DOHH2 (cell line): ENCODE measurements at regions not wholly inside any gene's neighbourhood (a gene's known extent, or its start where the extent isn't known, plus 50 kb on each side); places are given as distances from the start of the nearest gene placed in this dataset.

Source experiments
- H3F3A ChIP-seq: fragments of 200-600 bp; sonication (generic), shearing (Covaris generic); 2 replicates; pipeline ENCODE4 v1.6.0; 2016; ENCODE audit warnings: antibody characterized with exemption, mild to moderate bottlenecking; ENCODE audit not compliant: control insufficient read depth, insufficient read depth
- H3K27ac ChIP-seq: fragments of 200-600 bp; sonication (generic); 2 replicates; pipeline ENCODE4 v1.5.1; 2014; ENCODE audit warnings: low read depth, mild to moderate bottlenecking, low read length, moderate library complexity
- H3K27me3 ChIP-seq: fragments of 200-600 bp; sonication (generic); 2 replicates; pipeline ENCODE4 v1.6.1; 2014; ENCODE audit warnings: mild to moderate bottlenecking, low read length, mixed read lengths; ENCODE audit not compliant: control insufficient read depth
- H3K36me3 ChIP-seq: fragments of 200-600 bp; sonication (generic); 2 replicates; pipeline ENCODE4 v1.6.1; 2014; ENCODE audit warnings: mild to moderate bottlenecking, low read length, moderate library complexity, mixed read lengths; ENCODE audit not compliant: control insufficient read depth
- H3K4me1 ChIP-seq: fragments of 200-600 bp; sonication (generic); 2 replicates; pipeline ENCODE4 v1.6.1; 2014; ENCODE audit warnings: mild to moderate bottlenecking, low read length, mixed read lengths; ENCODE audit not compliant: control insufficient read depth
- H3K4me2 ChIP-seq: fragments of 200-600 bp; sonication (generic); 2 replicates; pipeline ENCODE4 v1.6.0; 2014; ENCODE audit warnings: mild to moderate bottlenecking, low read length, moderate library complexity
- H3K4me3 ChIP-seq: fragments of 200-600 bp; sonication (generic); 2 replicates; pipeline ENCODE4 v1.5.1; 2014; ENCODE audit warnings: mild to moderate bottlenecking, low read length, mixed read lengths
- H3K79me2 ChIP-seq: fragments of 200-600 bp; sonication (generic); 2 replicates; pipeline ENCODE4 v1.6.1; 2014; ENCODE audit warnings: mild to moderate bottlenecking, low read length, mixed read lengths; ENCODE audit not compliant: control insufficient read depth
- H3K9me2 ChIP-seq: fragments of 200-600 bp; sonication (generic); replicated peaks from 2 replicates; pipeline ENCODE4 v1.6.1; 2014; ENCODE audit warnings: mild to moderate bottlenecking, low read length, mixed read lengths; ENCODE audit not compliant: control insufficient read depth
- H3K9me3 ChIP-seq: fragments of 200-600 bp; sonication (generic); 2 replicates; pipeline ENCODE4 v1.6.1; 2014; ENCODE audit warnings: antibody characterized with exemption, low read length, mixed read lengths; ENCODE audit not compliant: control insufficient read depth, insufficient read depth
- H4K20me1 ChIP-seq: fragments of 200-600 bp; sonication (generic); 2 replicates; pipeline ENCODE4 v1.6.0; 2014; ENCODE audit warnings: low read depth, mild to moderate bottlenecking, antibody characterized with exemption, low read length, moderate library complexity; ENCODE audit not compliant: control insufficient read depth, insufficient read depth
- CTCF ChIP-seq: fragments of 200-600 bp; sonication (generic); IDR thresholded peaks from one replicate; pipeline ENCODE4 v1.5.1; 2014; ENCODE audit warnings: antibody characterized with exemption, mild to moderate bottlenecking, low read depth, low read length; ENCODE audit not compliant: poor library complexity, severe bottlenecking
- EZH2phosphoT487 ChIP-seq: fragments of 200-600 bp; sonication (generic); IDR thresholded peaks from 2 replicates; pipeline ENCODE4 v1.6.1; 2017; ENCODE audit warnings: borderline replicate concordance, mild to moderate bottlenecking, antibody characterized with exemption, low read length, moderate library complexity, mixed read lengths

DNA sequence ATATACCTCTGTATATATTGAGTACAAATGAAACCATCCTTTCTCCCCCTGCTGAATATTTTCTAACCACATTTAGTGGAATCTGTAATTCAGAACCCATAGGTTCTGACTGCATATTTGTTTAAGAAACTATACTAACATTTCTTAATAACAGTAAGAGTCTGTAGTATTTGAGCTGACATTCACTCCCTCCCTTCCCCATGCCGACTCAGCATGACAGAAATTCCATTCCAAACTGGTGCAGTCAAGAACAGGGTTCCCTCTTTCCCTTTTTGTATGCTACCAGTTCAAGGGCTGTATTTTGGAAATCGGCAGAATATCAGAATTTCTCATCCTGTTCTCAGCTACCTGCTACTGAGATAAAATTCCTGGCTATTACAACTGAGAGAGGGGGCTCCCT lies 796.6 kb upstream of the DPPA4 start:
- Histone ChIP-seq H3K9me3 (0 out of 2 replicates have a peak, but pooled peaks cover 2% of the 10 kb centered on the region), H3K4me3 (no peak overlapping the region), H3K79me2 (no peaks in the 10 kb centered on the region), H3K4me1 (no peaks in the 10 kb centered on the region), H3K4me2 (no peak overlapping the region), H3F3A (no peaks in the 10 kb centered on the region), H3K9me2 (no peaks in the 10 kb centered on the region), H3K27me3 (no peaks in the 10 kb centered on the region), H3K36me3 (no peaks in the 10 kb centered on the region), H4K20me1 (no peaks in the 10 kb centered on the region), H3K27ac (no peak overlapping the region)
- TF ChIP-seq EZH2phosphoT487 = no peak
- TF ChIP-seq CTCF = no peak

GRCh38 chr3:110139048-110139447 lies 801.7 kb upstream of the DPPA4 start:
- H3K36me3 ChIP-seq = no peaks in the 10 kb centered on the region
- H3K9me2 ChIP-seq = no peaks in the 10 kb centered on the region
- TF ChIP-seq EZH2phosphoT487 = no peak
- no peak for TF ChIP-seq CTCF
- H3K27ac ChIP-seq = no peak overlapping the region
- 0 out of 2 replicates have a peak, but pooled peaks cover 2% of the 10 kb centered on the region for H3K9me3 ChIP-seq
- no peaks in the 10 kb centered on the region for H4K20me1 ChIP-seq
- H3K4me3 ChIP-seq = no peak overlapping the region
- no peak overlapping the region for H3K4me2 ChIP-seq
- H3K79me2 ChIP-seq = no peaks in the 10 kb centered on the region
- H3F3A ChIP-seq = no peaks in the 10 kb centered on the region
- H3K4me1 ChIP-seq = no peaks in the 10 kb centered on the region
- no peaks in the 10 kb centered on the region for H3K27me3 ChIP-seq

DNA sequence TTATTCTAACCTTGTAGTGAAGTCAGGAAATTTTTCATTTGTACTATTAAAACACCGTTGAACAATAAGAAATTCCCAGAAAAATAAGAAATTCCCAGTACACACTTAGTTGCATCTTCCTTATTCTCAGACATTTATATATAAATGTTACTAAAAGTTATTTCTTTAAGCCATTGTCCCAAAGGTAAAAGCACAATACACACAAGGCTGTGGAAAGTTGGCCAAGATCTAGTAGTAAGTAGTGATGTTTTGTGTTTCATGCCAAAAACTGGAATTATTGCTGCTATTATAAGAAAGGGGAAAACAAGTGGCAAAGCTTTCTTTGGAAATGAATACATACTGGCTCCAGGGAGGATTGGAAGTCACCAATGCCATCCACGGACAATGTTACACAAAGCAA lies 802.5 kb upstream of the DPPA4 start:
- no peaks in the 10 kb centered on the region for H3F3A ChIP-seq
- no peaks in the 10 kb centered on the region for H3K9me2 ChIP-seq
- H3K36me3 ChIP-seq = no peaks in the 10 kb centered on the region
- no peak overlapping the region for H3K27ac ChIP-seq
- no peaks in the 10 kb centered on the region for H3K79me2 ChIP-seq
- 0 out of 2 replicates have a peak, but pooled peaks cover 2% of the 10 kb centered on the region for H3K9me3 ChIP-seq
- H3K4me3 ChIP-seq = no peak overlapping the region
- no peaks in the 10 kb centered on the region for H3K4me1 ChIP-seq
- H4K20me1 ChIP-seq = no peaks in the 10 kb centered on the region
- H3K27me3 ChIP-seq = no peaks in the 10 kb centered on the region
- H3K4me2 ChIP-seq = no peak overlapping the region
- no peak for TF ChIP-seq EZH2phosphoT487
- TF ChIP-seq CTCF = no peak

- Histone ChIP-seq H3K36me3 (no peaks in the 10 kb centered on the region), H3K4me1 (no peaks in the 10 kb centered on the region), H3K9me3 (no peaks in the 10 kb centered on the region), H3K27me3 (no peaks in the 10 kb centered on the region), H3F3A (no peaks in the 10 kb centered on the region), H3K27ac (no peak overlapping the region), H3K9me2 (no peaks in the 10 kb centered on the region), H4K20me1 (no peaks in the 10 kb centered on the region), H3K4me2 (no peak overlapping the region), H3K79me2 (no peaks in the 10 kb centered on the region), H3K4me3 (no peak overlapping the region)
- TF ChIP-seq EZH2phosphoT487 = no peak
- no peak for TF ChIP-seq CTCF
Observed at GRCh38 chr3:110149763-110150162, 812.4 kb upstream of the DPPA4 start.
